ENCODE measurements at regions not wholly inside any gene's neighbourhood (a gene's known extent, or its start where the extent isn't known, plus 50 kb on each side); places are given as distances from the start of the nearest gene placed in this dataset.

GRCh38 chr10:78186572-78186971, 152.9 kb downstream of the RPS24 start:
- Histone ChIP-seq H3K4me1 (ENCODE audit: control insufficient read depth in 5 of 5, insufficient read depth in 5 of 5, low read length in 5 of 5) (peaks cover 0 to 7% (median 0%) of the 10 kb centered on the region in 5 donors), H3K27me3 (ENCODE audit: control insufficient read depth in 3 of 3, insufficient read depth in 3 of 3, low read length in 2 of 3) (no peaks in the 10 kb centered on the region), H3K27ac (ENCODE audit: low read depth in 1 of 2, low read length in 1 of 2) (no peak overlapping the region), H3K9me3 (ENCODE audit: control insufficient read depth in 4 of 4, insufficient read depth in 3 of 4, low read length in 3 of 4) (no peaks in the 10 kb centered on the region), H3K4me3 (no peak overlapping the region), H3K9ac (ENCODE audit: insufficient read depth in 1 of 2, low read length in 2 of 2) (no peak overlapping the region), H3K36me3 (ENCODE audit: control insufficient read depth in 4 of 4, insufficient read depth in 4 of 4, low read length in 4 of 4) (no peaks in the 10 kb centered on the region)
- ATAC-seq (ENCODE audit: insufficient read depth, low FRiP score) (no peak), DNase-seq (no peak)
- no peak for TF ChIP-seq CTCF (IDR thresholded peaks at IDR 0.05; ENCODE audit: control extremely low read depth, extremely low read depth)
- WGBS, 2 donors: 77 to 83% methylated on average over 3 of the region's 3 CpGs

DNA sequence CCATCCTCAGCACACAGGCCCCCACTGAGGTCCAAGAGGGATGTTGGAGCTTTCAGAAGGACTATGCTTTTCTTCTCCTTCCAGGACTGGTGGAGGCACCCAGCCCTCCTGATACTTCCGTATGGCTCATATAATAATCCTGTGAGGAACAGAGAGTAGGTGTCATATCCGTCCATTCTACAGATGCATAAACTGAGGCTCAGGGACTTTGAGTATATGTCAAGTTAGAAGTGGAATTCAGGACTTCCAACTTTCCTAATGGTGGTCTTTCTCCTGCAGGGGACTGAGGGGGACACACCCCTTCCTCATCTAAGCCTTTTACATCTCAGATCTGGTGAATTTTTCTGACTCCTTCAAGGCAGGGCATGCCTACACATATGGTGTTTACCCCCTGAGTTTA, 153.7 kb downstream of the RPS24 start:
- no peak for DNase-seq
- ATAC-seq (ENCODE audit: insufficient read depth, low FRiP score): no peak

DNA sequence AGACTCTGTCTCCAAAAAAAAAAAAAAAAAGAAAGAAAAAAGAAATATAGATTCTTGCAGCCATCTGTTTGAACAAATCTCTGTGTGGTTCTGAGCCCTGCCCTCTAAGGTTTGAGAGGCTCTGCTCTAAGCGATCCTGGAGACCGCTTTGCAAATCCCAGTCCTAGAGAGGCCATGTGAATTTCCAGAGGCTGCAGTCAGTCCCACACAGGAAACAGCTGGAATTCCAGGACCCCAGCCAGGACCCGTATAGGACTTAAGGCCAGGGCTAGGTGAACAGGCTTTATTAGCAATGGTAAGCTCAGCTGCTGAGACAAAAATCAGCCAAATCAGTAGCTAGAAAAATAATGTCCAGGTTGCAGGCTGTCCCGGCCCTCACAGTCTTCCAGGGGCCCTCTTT, 154.8 kb downstream of the RPS24 start:
- Histone ChIP-seq H3K9ac (ENCODE audit: insufficient read depth in 1 of 2, low read length in 2 of 2) (no peak overlapping the region), H3K9me3 (ENCODE audit: control insufficient read depth in 4 of 4, insufficient read depth in 3 of 4, low read length in 3 of 4) (peaks cover 0 to 5% (median 2%) of the 10 kb centered on the region in 4 donors), H3K4me3 (no peak overlapping the region), H3K27me3 (ENCODE audit: control insufficient read depth in 3 of 3, insufficient read depth in 3 of 3, low read length in 2 of 3) (no peaks in the 10 kb centered on the region), H3K4me1 (ENCODE audit: control insufficient read depth in 5 of 5, insufficient read depth in 5 of 5, low read length in 5 of 5) (peaks cover 0 to 8% (median 0%) of the 10 kb centered on the region in 5 donors), H3K27ac (ENCODE audit: low read depth in 1 of 2, low read length in 1 of 2) (no peak overlapping the region), H3K36me3 (ENCODE audit: control insufficient read depth in 4 of 4, insufficient read depth in 4 of 4, low read length in 4 of 4) (no peaks in the 10 kb centered on the region)
- WGBS, 2 donors: 71 to 82% methylated on average over 4 of the region's 4 CpGs
- TF ChIP-seq CTCF (IDR thresholded peaks at IDR 0.05; ENCODE audit: control extremely low read depth, extremely low read depth): no peak
- peak in 2 of 3 donors; percentile 52 to 59 for DNase-seq
- ATAC-seq (ENCODE audit: insufficient read depth, low FRiP score): no peak

More for the DNA sequence above, 153.7 kb downstream of the RPS24 start:
- Histone ChIP-seq H3K4me3 (no peak overlapping the region), H3K36me3 (ENCODE audit: control insufficient read depth in 4 of 4, insufficient read depth in 4 of 4, low read length in 4 of 4) (no peaks in the 10 kb centered on the region), H3K27ac (ENCODE audit: low read depth in 1 of 2, low read length in 1 of 2) (no peak overlapping the region), H3K4me1 (ENCODE audit: control insufficient read depth in 5 of 5, insufficient read depth in 5 of 5, low read length in 5 of 5) (peaks cover 0 to 7% (median 0%) of the 10 kb centered on the region in 5 donors), H3K27me3 (ENCODE audit: control insufficient read depth in 3 of 3, insufficient read depth in 3 of 3, low read length in 2 of 3) (no peaks in the 10 kb centered on the region), H3K9ac (ENCODE audit: insufficient read depth in 1 of 2, low read length in 2 of 2) (no peak overlapping the region), H3K9me3 (ENCODE audit: control insufficient read depth in 4 of 4, insufficient read depth in 3 of 4, low read length in 3 of 4) (no peaks in the 10 kb centered on the region)
- no peak for TF ChIP-seq CTCF (IDR thresholded peaks at IDR 0.05; ENCODE audit: control extremely low read depth, extremely low read depth)
- 98 to 100% methylated on average over 2 of the region's 2 CpGs for WGBS, 2 donors

Measured in lung (tissue), 11 donors.